ENCODE measurements at regions not wholly inside any gene's neighbourhood (a gene's known extent, or its start where the extent isn't known, plus 50 kb on each side); places are given as distances from the start of the nearest gene placed in this dataset.
A peak's percentile ranks its signal among the peaks of the same experiment; 100 is the strongest.

GRCh38 chr13:63972328-63972727 is 2556.7 kb upstream of the PCDH20 start:
- DNase-seq = peak; percentile 24

DNA sequence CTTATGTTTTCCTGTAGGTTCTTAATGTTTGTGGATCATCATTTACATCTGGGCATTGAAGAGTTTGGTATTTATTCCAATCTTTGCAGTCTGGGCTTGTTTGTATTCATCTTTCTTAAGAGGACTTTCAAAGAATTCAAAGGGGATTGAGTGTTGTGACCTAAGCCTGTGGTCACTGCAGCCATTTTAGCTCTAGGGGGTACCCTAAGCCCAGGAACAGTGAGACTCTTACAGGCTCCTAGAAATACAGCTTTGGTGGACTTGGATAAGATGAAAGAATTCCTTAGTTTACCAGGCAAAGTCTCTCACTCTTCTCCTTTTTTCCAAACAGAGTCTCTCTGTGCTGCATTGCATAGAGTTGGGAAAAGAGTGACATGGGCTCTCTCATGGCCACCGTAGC is 2539.0 kb upstream of the PCDH20 start:
- DNase-seq = no peak

- no peak for DNase-seq
Measured at GRCh38 chr13:63948045-63948444, 2532.4 kb upstream of the PCDH20 start.

DNA sequence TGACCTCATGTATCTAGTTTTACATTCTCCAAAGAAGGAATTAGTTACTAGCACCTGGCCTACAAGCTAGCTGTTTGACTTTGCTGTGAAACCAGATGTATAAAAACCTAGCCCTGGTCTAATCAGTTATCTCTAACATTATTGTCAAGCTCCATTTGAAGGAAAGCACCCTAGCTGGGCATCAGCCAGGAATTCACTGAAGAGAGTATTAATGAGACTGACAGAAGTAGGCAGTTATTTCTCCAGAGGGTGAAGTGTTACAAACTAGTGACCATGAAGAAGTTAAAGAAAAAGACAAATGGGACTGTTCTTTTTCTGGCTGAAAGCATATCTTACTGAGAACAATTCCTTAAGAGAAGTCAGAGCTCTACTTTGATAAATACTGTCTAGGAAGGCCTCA is 2529.3 kb upstream of the PCDH20 start:
- DNase-seq = no peak

- no peak for DNase-seq
Measured at GRCh38 chr13:63942372-63942771, 2526.7 kb upstream of the PCDH20 start.

DNA sequence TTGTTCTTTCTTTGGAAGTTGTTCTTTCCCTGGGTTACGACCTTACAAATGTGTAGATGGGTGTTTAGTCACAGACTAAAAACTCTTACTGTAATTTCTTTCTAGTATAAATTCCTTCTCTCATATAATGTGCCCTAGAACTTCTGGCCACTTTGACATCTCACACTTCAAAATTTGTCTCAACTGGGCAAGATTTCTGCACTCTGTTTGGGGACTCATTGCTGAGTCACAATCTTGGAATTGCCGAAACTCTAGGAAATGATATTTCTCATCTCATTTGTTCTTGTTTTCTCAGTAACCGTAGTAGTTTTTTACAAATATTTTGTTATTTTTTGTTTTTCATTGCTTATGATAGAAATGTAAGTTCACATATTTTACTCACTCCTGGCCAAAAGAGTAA is 2523.2 kb upstream of the PCDH20 start:
- DNase-seq = no peak

GRCh38 chr13:63910511-63910910 is 2494.9 kb upstream of the PCDH20 start:
- DNase-seq = peak; percentile 76

DNA sequence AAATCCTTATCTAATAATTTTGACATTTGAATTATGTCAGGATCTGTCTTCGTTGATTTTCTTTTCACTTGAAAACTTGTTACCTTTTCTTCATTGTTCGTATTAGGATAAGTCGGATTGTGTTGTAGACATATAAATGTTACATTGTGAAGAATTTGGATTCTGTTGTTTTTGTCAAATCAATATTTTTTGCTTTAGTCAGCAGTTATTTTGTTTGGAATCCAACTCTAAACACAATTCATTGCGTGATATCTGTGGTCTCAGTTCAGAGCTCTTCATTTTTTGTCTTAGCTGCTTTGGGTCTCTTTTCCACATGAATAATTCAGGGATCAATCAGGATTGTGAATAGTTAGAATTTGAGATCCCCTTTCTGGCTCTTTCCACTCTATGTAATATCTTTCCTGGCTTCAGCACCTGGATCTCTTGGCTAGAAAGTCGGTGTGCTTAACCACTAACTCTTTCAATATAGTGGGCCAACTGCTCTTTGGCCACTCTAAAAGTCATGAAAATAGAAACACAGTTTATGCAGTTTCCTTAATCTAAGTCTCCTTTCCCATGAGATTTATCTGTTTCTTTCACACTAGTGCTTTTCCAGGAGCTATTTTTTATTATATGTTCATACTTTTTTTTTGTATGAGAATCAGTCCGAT is 2494.2 kb upstream of the PCDH20 start:
- peak; percentile 49 for DNase-seq

DNA sequence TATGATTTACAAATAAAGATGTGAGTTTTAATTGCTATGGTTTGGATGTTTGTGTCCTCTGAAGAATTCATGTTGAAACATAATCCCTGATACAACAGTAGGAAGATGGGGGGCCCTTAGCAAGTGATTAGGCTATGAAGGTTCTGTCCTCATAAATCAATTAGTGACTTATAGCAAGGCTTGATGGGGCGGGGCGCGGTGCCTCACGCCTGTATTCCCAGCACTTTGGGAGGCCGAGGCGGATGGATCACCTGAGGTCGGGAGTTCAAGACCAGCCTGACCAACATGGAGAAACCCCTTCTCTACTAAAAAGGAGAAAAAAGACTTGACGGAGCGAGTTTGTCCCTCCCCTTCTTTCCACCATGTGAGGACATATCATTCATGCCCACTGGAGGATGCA is 2486.5 kb upstream of the PCDH20 start:
- no peak for DNase-seq

DNA sequence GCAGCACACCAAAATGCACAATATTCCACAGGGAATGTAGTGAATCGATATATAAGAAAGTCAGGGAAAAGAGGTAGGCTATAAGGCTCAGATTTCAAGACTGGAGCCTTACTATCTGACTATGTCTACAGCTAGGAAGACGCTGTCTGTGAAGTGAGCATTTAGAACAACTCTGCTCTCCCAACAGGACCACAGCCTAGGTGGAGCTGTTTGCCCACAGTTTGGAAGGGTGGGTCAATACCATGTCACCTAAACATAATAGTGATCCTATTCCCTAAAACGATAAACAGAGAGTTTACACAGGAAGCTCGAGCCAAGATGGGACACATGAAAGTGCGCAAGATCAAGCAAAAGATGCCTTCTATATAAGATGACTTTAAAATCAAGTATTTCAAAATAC is 2486.0 kb upstream of the PCDH20 start:
- no peak for DNase-seq

- no peak for DNase-seq
Measured at GRCh38 chr13:63900406-63900805, 2484.8 kb upstream of the PCDH20 start.

DNA sequence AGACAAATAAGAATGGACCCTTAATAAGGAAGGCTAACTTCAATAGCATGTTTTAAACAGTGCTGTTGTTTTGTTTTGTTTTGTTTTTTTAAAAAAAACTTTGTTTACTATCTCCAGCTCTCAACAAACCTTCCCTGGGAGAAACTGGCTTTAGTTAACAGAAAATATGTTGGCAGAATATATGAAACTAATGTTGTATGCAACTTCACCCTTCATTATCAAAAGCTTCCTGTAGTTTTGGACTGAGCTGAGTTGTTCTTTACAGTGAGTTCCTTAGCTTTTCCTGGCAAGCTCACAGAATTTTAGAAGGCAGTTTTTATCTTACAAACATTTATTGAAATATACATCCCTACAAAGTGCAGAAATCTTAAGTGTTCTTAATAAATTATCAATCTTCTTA is 2480.7 kb upstream of the PCDH20 start:
- DNase-seq = no peak

GRCh38 chr13:63882052-63882451 is 2466.4 kb upstream of the PCDH20 start:
- no peak for DNase-seq

GRCh38 chr13:63880705-63881104 is 2465.1 kb upstream of the PCDH20 start:
- DNase-seq = no peak

- DNase-seq = no peak
Measured at GRCh38 chr13:63873936-63874335, 2458.3 kb upstream of the PCDH20 start.

GRCh38 chr13:63864171-63864902 is 2448.7 kb upstream of the PCDH20 start:
- no peak for DNase-seq

- DNase-seq = no peak
Measured at GRCh38 chr13:63855457-63856118, 2439.9 kb upstream of the PCDH20 start.

- no peak for DNase-seq
Measured at GRCh38 chr13:63853816-63854215, 2438.2 kb upstream of the PCDH20 start.

GRCh38 chr13:63851526-63851925 is 2435.9 kb upstream of the PCDH20 start:
- DNase-seq = no peak

- DNase-seq = no peak
Measured at GRCh38 chr13:63843766-63844699, 2428.4 kb upstream of the PCDH20 start.

DNA sequence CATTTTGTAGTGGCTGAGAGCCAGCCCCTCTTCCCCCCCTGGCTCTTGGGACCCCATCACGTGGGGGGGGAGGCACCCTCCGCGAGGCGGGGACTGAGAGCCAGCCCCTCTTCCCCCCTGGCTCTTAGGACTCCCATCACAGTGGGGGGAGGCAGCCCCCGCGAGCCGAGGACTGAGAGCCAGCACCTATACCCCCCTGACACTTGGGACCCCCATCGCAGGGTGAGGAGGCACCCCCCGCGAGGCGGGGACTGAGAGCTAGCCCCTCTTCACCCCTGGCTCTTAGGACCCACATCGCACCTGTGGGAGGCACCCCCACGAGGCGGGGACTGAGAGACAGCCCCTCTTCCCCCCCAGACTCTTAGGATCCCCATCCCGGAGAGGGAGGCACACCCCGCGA is 2426.5 kb upstream of the PCDH20 start:
- no peak for DNase-seq
